K562 (cell line): ENCODE measurements at regions not wholly inside any gene's neighbourhood (a gene's known extent, or its start where the extent isn't known, plus 50 kb on each side); places are given as distances from the start of the nearest gene placed in this dataset.

ENCODE experiments used
- ATAC-seq: fragments of 200-7000 bp; cut with Tn5 transposase; 3 replicates; pipeline ENCODE4 v1.9.1; 2020; ENCODE audit warnings: moderate library complexity
- BruUV-seq: library from RNA; stranded (reverse); fragments of 400-500 nt; replicated peaks from 2 replicates; lab custom pipeline; 2021; lab: Mats Ljungman, UMichigan
- CTCF ChIA-PET: fragments of 300-600 bp; formaldehyde crosslinking; extraction: SDS; loops from one replicate; lab custom pipeline; 2021; ENCODE audit warnings: low intra/inter-chr PET ratio; lab: Yijun Ruan, JAX
- POLR2A ChIA-PET: fragments of 300-600, 350-650 bp; sonication (Branson Sonifier 250); formaldehyde crosslinking; extraction: SDS; loops from one replicate; lab custom pipeline; 2021; ENCODE audit warnings: antibody characterized with exemption, inconsistent platforms; lab: Yijun Ruan, JAX
- DNase-seq, 4 experiments: peaks; one replicate each; pipeline versions ENCODE4 v3.0.0 to v3.0.0-alpha.2; 2011 to 2018; ENCODE audit warnings: low spot score in 3 of 4, mixed read lengths in 3 of 4; ENCODE audit errors: extremely low read depth in 1 of 4
- FAIRE-seq: peaks from 2 replicates; lab custom pipeline; 2011; peaks lifted over from hg19 to GRCh38; lab: Jason Lieb, UNC
- H2AFZ ChIP-seq: 2 replicates; pipeline ENCODE4 v1.6.0; 2011; ENCODE audit warnings: low read depth, low read length, control low read depth, inconsistent platforms
- H3K27ac ChIP-seq: fragments of 200-600 bp; 3 replicates; pipeline ENCODE4 v1.8.0; 2011; ENCODE audit warnings: low read depth, mild to moderate bottlenecking, control low read depth, inconsistent platforms, low read length, moderate library complexity, mixed read lengths; ENCODE audit errors: extremely low read depth
- H3K27me3 ChIP-seq, 2 experiments: fragments of 300-600 bp in 1 of 2; 2 replicates in 1 of 2; 3 replicates in 1 of 2; pipeline versions ENCODE4 v1.6.0 to v1.8.0; 2011; ENCODE audit warnings: inconsistent platforms in 2 of 2, low read length in 2 of 2, mild to moderate bottlenecking in 1 of 2, mixed read lengths in 1 of 2, moderate library complexity in 1 of 2; ENCODE audit not compliant: control insufficient read depth in 2 of 2, insufficient read depth in 2 of 2
- H3K36me3 ChIP-seq: fragments of 300-600 bp; 3 replicates; pipeline ENCODE4 v1.8.0; 2011; ENCODE audit warnings: mild to moderate bottlenecking, low read length, inconsistent platforms; ENCODE audit not compliant: control insufficient read depth, insufficient read depth
- H3K4me1 ChIP-seq, 2 experiments: fragments of 200-600 bp in 1 of 2; replicated peaks in 1 of 2; 2 replicates in 1 of 2; 3 replicates in 1 of 2; pipeline versions ENCODE4 v1.5.1 to v1.8.0; 2011; ENCODE audit warnings: inconsistent platforms in 2 of 2, low read length in 2 of 2, mild to moderate bottlenecking in 1 of 2, mixed read lengths in 1 of 2, moderate library complexity in 1 of 2; ENCODE audit not compliant: control insufficient read depth in 2 of 2, insufficient read depth in 2 of 2
- H3K4me2 ChIP-seq: 2 replicates; pipeline ENCODE4 v1.6.1; 2011; ENCODE audit warnings: low read length, control low read depth, inconsistent platforms, mixed read lengths; ENCODE audit not compliant: insufficient read depth
- H3K4me3 ChIP-seq: fragments of 200-600 bp; sonication (generic), shearing (Covaris generic); 2 replicates; pipeline ENCODE4 v1.5.1; 2016; ENCODE audit warnings: control low read depth, inconsistent platforms
- H3K79me2 ChIP-seq: fragments of 200-600 bp; 3 replicates; pipeline ENCODE4 v1.8.0; 2011; ENCODE audit warnings: low read length, inconsistent platforms; ENCODE audit not compliant: control insufficient read depth, insufficient read depth
- H3K9ac ChIP-seq, 2 experiments: 2 replicates each; pipeline versions ENCODE4 v1.6.0 to v1.6.1; 2011; ENCODE audit warnings: low read depth in 2 of 2, low read length in 2 of 2, control low read depth in 1 of 2, inconsistent platforms in 1 of 2, mild to moderate bottlenecking in 1 of 2, mixed read lengths in 1 of 2; ENCODE audit not compliant: insufficient read depth in 1 of 2
- H3K9me1 ChIP-seq: one replicate; pipeline ENCODE4 v1.6.0; 2011; ENCODE audit warnings: inconsistent platforms, mild to moderate bottlenecking, low read length, moderate library complexity; ENCODE audit not compliant: control insufficient read depth, insufficient read depth
- H3K9me3 ChIP-seq: replicated peaks from 2 replicates; pipeline ENCODE4 v1.5.1; 2011; ENCODE audit warnings: low read depth, low read length, inconsistent platforms; ENCODE audit not compliant: control insufficient read depth, insufficient read depth
- H4K20me1 ChIP-seq: replicated peaks from 2 replicates; pipeline ENCODE4 v1.6.1; 2011; ENCODE audit warnings: low read length, inconsistent platforms, mixed read lengths; ENCODE audit not compliant: control insufficient read depth, insufficient read depth
- ARID1B ChIP-seq: fragments of 450-650 bp; IDR thresholded peaks from 2 replicates; pipeline ENCODE4 v1.6.1; 2016; ENCODE audit warnings: antibody characterized with exemption, mild to moderate bottlenecking, inconsistent platforms
- ELF1 ChIP-seq: fragments of 200-800 bp; sonication (Bioruptor generic); IDR thresholded peaks from 2 replicates; pipeline ENCODE4 v1.6.1; 2016; ENCODE audit warnings: missing genetic modification characterization, missing compliant biosample characterization
- NCOA2 ChIP-seq, 2 experiments: fragments of 450-650 bp; IDR thresholded peaks; 2 replicates each; pipeline ENCODE4 v1.6.1; 2018; ENCODE audit warnings: mild to moderate bottlenecking in 2 of 2, moderate library complexity in 1 of 2; ENCODE audit not compliant: partially characterized antibody in 2 of 2
- ZBED1 ChIP-seq: IDR thresholded peaks from 2 replicates; pipeline ENCODE4 v1.6.1; 2014
- ZNF175 ChIP-seq: fragments of 200-800 bp; sonication (Bioruptor generic); IDR thresholded peaks from 2 replicates; pipeline ENCODE4 v1.6.1; 2016; ENCODE audit warnings: low read depth, mild to moderate bottlenecking, missing genetic modification characterization, missing compliant biosample characterization
- WGBS: fragments of 100-300 bp; shearing (Covaris generic); methylation state at CpG from one replicate; pipeline ENCODE4 v1.1.6; 2016; ENCODE audit warnings: low coverage, mixed read lengths; ENCODE audit not compliant: insufficient coverage; ENCODE audit errors: missing lambda C conversion rate; 5-methylcytosine and 5-hydroxymethylcytosine counted together
- in situ Hi-C: fragments of 300-500 bp; cut with MboI; formaldehyde crosslinking; loops from 4 replicates; pipeline ENCODE4 v1.15.0; 2018; ENCODE audit warnings: inconsistent platforms, mixed read lengths
- intact Hi-C: fragments of 100-400 bp; cut with micrococcal nuclease; formaldehyde crosslinking; loops from 2 replicates; pipeline ENCODE4 v1.14.2; 2022
- TF ChIP-seq, protein P1 (sequence below): fragments of 250-450 bp; sonication (Bioruptor Pico); IDR thresholded peaks from 2 replicates; pipeline ENCODE4 v1.4.0; 2020; ENCODE audit warnings: mild to moderate bottlenecking, moderate library complexity
- TF ChIP-seq, protein P2 (sequence below): sonication (generic); formaldehyde crosslinking; IDR thresholded peaks from 2 replicates; pipeline ENCODE4 v1.8.0; 2022; ENCODE audit warnings: mild to moderate bottlenecking, missing genetic modification reagents
- TF ChIP-seq, protein P3 (sequence below): sonication (generic); formaldehyde crosslinking; IDR thresholded peaks from 2 replicates; pipeline ENCODE4 v1.8.0; 2022; ENCODE audit warnings: mild to moderate bottlenecking, missing genetic modification reagents
- TF ChIP-seq, protein P4 (sequence below), 2 experiments: fragments of 150-350 bp in 1 of 2; IDR thresholded peaks; 2 replicates each; pipeline ENCODE4 v1.6.1; 2012 to 2016; ENCODE audit warnings: low read depth in 2 of 2, low read length in 2 of 2, mild to moderate bottlenecking in 1 of 2, moderate library complexity in 1 of 2

DNA sequence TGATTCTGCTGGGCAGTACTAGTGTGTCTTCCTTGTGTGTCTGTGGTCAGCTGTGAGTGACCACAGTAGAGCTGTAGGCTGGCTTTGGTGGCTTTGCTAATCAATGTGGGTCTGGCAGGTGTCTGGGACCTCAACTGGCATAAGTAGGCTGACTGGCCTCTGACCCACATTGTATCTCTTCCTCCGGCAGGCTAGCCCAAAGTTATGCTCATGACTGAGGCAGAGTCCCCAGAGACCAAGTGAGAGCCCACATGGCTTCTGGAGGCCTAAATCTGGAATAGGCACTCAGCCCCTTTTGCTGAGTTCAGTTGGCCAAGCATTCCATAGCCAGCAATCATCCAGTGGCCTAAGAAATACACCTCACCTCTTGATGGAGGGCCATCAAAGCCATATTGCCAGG lies 289.1 kb upstream of the SUCLG2 start:
- H3K4me1 ChIP-seq = no peaks in the 10 kb centered on the region
- no peak for ATAC-seq
- H3K79me2 ChIP-seq = no peaks in the 10 kb centered on the region
- ChIA-PET CTCF (no interaction called here), POLR2A (no interaction called here)
- no peaks in the 10 kb centered on the region for H3K9me1 ChIP-seq
- H3K27me3 ChIP-seq = no peaks in the 10 kb centered on the region
- DNase-seq = no peak
- H3K27ac ChIP-seq = no peak overlapping the region
- no peak overlapping the region for H3K9ac ChIP-seq
- FAIRE-seq = no peak
- no peaks in the 10 kb centered on the region for H3K9me3 ChIP-seq
- no TSS peak for BruUV-seq
- H3K4me3 ChIP-seq = no peak overlapping the region
- 0% methylated on average over 1 of the region's 1 CpG for WGBS
- in situ Hi-C loops = no loop called here
- H2AFZ ChIP-seq = no peak overlapping the region
- no peaks in the 10 kb centered on the region for H3K36me3 ChIP-seq
- H4K20me1 ChIP-seq = no peaks in the 10 kb centered on the region
- H3K4me2 ChIP-seq = no peak overlapping the region
- intact Hi-C loops = no loop called here
- TF ChIP-seq ZBED1 = no peak
- no peak for TF ChIP-seq ARID1B
- TF ChIP-seq, protein P1, sequence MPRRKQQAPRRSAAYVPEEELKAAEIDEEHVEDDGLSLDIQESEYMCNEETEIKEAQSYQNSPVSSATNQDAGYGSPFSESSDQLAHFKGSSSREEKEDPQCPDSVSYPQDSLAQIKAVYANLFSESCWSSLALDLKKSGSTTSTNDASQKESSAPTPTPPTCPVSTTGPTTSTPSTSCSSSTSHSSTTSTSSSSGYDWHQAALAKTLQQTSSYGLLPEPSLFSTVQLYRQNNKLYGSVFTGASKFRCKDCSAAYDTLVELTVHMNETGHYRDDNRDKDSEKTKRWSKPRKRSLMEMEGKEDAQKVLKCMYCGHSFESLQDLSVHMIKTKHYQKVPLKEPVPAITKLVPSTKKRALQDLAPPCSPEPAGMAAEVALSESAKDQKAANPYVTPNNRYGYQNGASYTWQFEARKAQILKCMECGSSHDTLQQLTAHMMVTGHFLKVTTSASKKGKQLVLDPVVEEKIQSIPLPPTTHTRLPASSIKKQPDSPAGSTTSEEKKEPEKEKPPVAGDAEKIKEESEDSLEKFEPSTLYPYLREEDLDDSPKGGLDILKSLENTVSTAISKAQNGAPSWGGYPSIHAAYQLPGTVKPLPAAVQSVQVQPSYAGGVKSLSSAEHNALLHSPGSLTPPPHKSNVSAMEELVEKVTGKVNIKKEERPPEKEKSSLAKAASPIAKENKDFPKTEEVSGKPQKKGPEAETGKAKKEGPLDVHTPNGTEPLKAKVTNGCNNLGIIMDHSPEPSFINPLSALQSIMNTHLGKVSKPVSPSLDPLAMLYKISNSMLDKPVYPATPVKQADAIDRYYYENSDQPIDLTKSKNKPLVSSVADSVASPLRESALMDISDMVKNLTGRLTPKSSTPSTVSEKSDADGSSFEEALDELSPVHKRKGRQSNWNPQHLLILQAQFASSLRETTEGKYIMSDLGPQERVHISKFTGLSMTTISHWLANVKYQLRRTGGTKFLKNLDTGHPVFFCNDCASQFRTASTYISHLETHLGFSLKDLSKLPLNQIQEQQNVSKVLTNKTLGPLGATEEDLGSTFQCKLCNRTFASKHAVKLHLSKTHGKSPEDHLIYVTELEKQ (CRISPR knock-in tag) = no peak
- TF ChIP-seq, protein P2, sequence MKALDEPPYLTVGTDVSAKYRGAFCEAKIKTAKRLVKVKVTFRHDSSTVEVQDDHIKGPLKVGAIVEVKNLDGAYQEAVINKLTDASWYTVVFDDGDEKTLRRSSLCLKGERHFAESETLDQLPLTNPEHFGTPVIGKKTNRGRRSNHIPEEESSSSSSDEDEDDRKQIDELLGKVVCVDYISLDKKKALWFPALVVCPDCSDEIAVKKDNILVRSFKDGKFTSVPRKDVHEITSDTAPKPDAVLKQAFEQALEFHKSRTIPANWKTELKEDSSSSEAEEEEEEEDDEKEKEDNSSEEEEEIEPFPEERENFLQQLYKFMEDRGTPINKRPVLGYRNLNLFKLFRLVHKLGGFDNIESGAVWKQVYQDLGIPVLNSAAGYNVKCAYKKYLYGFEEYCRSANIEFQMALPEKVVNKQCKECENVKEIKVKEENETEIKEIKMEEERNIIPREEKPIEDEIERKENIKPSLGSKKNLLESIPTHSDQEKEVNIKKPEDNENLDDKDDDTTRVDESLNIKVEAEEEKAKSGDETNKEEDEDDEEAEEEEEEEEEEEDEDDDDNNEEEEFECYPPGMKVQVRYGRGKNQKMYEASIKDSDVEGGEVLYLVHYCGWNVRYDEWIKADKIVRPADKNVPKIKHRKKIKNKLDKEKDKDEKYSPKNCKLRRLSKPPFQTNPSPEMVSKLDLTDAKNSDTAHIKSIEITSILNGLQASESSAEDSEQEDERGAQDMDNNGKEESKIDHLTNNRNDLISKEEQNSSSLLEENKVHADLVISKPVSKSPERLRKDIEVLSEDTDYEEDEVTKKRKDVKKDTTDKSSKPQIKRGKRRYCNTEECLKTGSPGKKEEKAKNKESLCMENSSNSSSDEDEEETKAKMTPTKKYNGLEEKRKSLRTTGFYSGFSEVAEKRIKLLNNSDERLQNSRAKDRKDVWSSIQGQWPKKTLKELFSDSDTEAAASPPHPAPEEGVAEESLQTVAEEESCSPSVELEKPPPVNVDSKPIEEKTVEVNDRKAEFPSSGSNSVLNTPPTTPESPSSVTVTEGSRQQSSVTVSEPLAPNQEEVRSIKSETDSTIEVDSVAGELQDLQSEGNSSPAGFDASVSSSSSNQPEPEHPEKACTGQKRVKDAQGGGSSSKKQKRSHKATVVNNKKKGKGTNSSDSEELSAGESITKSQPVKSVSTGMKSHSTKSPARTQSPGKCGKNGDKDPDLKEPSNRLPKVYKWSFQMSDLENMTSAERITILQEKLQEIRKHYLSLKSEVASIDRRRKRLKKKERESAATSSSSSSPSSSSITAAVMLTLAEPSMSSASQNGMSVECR = no peak
- TF ChIP-seq, protein P3, sequence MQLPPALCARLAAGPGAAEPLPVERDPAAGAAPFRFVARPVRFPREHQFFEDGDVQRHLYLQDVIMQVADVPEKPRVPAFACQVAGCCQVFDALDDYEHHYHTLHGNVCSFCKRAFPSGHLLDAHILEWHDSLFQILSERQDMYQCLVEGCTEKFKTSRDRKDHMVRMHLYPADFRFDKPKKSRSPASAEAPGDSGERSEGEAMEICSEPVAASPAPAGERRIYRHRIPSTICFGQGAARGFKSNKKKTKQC (CRISPR knock-in tag) = no peak
- TF ChIP-seq NCOA2 (IDR thresholded peaks at IDR 0.05; ENCODE audit: partially characterized antibody in 2 of 2) = no peak
- no peak for TF ChIP-seq ELF1 (tag)
- no peak for TF ChIP-seq ZNF175
- TF ChIP-seq, protein P4, sequence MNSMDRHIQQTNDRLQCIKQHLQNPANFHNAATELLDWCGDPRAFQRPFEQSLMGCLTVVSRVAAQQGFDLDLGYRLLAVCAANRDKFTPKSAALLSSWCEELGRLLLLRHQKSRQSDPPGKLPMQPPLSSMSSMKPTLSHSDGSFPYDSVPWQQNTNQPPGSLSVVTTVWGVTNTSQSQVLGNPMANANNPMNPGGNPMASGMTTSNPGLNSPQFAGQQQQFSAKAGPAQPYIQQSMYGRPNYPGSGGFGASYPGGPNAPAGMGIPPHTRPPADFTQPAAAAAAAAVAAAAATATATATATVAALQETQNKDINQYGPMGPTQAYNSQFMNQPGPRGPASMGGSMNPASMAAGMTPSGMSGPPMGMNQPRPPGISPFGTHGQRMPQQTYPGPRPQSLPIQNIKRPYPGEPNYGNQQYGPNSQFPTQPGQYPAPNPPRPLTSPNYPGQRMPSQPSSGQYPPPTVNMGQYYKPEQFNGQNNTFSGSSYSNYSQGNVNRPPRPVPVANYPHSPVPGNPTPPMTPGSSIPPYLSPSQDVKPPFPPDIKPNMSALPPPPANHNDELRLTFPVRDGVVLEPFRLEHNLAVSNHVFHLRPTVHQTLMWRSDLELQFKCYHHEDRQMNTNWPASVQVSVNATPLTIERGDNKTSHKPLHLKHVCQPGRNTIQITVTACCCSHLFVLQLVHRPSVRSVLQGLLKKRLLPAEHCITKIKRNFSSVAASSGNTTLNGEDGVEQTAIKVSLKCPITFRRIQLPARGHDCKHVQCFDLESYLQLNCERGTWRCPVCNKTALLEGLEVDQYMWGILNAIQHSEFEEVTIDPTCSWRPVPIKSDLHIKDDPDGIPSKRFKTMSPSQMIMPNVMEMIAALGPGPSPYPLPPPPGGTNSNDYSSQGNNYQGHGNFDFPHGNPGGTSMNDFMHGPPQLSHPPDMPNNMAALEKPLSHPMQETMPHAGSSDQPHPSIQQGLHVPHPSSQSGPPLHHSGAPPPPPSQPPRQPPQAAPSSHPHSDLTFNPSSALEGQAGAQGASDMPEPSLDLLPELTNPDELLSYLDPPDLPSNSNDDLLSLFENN (IDR thresholded peaks at IDR 0.05; ENCODE audit: low read depth in 2 of 2, low read length in 2 of 2) = no peak
